NT2/D1 (cell line): ENCODE measurements at regions not wholly inside any gene's neighbourhood (a gene's known extent, or its start where the extent isn't known, plus 50 kb on each side); places are given as distances from the start of the nearest gene placed in this dataset.

Experiments used
- DNase-seq: peaks from one replicate; pipeline ENCODE4 v3.0.0-alpha.2; 2011; ENCODE audit warnings: low read depth, low spot score
- H3K27me3 ChIP-seq: 2 replicates; pipeline ENCODE4 v1.6.0; 2011; ENCODE audit warnings: mild to moderate bottlenecking; ENCODE audit not compliant: insufficient read length, insufficient read depth
- H3K36me3 ChIP-seq: 2 replicates; pipeline ENCODE4 v1.6.1; 2011; ENCODE audit warnings: mild to moderate bottlenecking, low read length, mixed read lengths; ENCODE audit not compliant: insufficient read depth, insufficient read length
- H3K4me1 ChIP-seq: 2 replicates; pipeline ENCODE4 v1.5.1; 2011; ENCODE audit not compliant: insufficient read depth, insufficient read length
- H3K4me3 ChIP-seq: 2 replicates; pipeline ENCODE4 v1.5.1; 2011; ENCODE audit warnings: low read depth; ENCODE audit not compliant: insufficient read length
- H3K9ac ChIP-seq: 2 replicates; pipeline ENCODE4 v1.6.0; 2011; ENCODE audit warnings: low read depth; ENCODE audit not compliant: insufficient read length
- H3K9me3 ChIP-seq: 2 replicates; pipeline ENCODE4 v1.5.1; 2011; ENCODE audit warnings: mild to moderate bottlenecking, low read length; ENCODE audit not compliant: insufficient read depth
- SUZ12 ChIP-seq: IDR thresholded peaks from 2 replicates; pipeline ENCODE4 v1.6.1; 2011; ENCODE audit not compliant: insufficient read length, insufficient read depth; ENCODE audit errors: extremely low read depth
- YY1 ChIP-seq: IDR thresholded peaks from 2 replicates; pipeline ENCODE4 v1.6.1; 2011; ENCODE audit not compliant: insufficient read length, insufficient read depth
- ZNF274 ChIP-seq: IDR thresholded peaks from 2 replicates; pipeline ENCODE4 v1.6.1; 2011; ENCODE audit warnings: mild to moderate bottlenecking, low read depth, low read length

GRCh38 chr4:152103181-152103901, 342.5 kb upstream of the GATB start:
- TF ChIP-seq SUZ12 = no peak
- TF ChIP-seq ZNF274 = no peak
- Histone ChIP-seq H3K36me3 (no peaks in the 10 kb centered on the region), H3K4me3 (no peak overlapping the region), H3K4me1 (peaks cover 2% of the 10 kb centered on the region), H3K27me3 (no peaks in the 10 kb centered on the region), H3K9ac (no peak overlapping the region), H3K9me3 (no peaks in the 10 kb centered on the region)
- DNase-seq = no peak

- Histone ChIP-seq H3K27me3 (no peaks in the 10 kb centered on the region), H3K9ac (no peak overlapping the region), H3K4me1 (peaks cover 2% of the 10 kb centered on the region), H3K4me3 (no peak overlapping the region), H3K36me3 (no peaks in the 10 kb centered on the region), H3K9me3 (no peaks in the 10 kb centered on the region)
- no peak for TF ChIP-seq SUZ12
- TF ChIP-seq YY1 = no peak
- TF ChIP-seq ZNF274 = no peak
- DNase-seq = no peak
Measured at GRCh38 chr4:152102436-152103000, 341.7 kb upstream of the GATB start.

- peaks cover 2% of the 10 kb centered on the region for H3K4me1 ChIP-seq
- H3K27me3 ChIP-seq = no peaks in the 10 kb centered on the region
Measured at GRCh38 chr4:152101556-152102435, 341.0 kb upstream of the GATB start.

GRCh38 chr4:152100379-152101201, 339.8 kb upstream of the GATB start:
- Histone ChIP-seq H3K9me3 (no peaks in the 10 kb centered on the region), H3K36me3 (no peaks in the 10 kb centered on the region), H3K27me3 (no peaks in the 10 kb centered on the region), H3K4me3 (no peak overlapping the region), H3K4me1 (no peaks in the 10 kb centered on the region), H3K9ac (no peak overlapping the region)
- no peak for TF ChIP-seq SUZ12
- no peak for TF ChIP-seq YY1
- TF ChIP-seq ZNF274 = no peak
- no peak for DNase-seq

More at GRCh38 chr4:152101556-152102435, 341.0 kb upstream of the GATB start:
- no peak for DNase-seq
- no peak overlapping the region for H3K9ac ChIP-seq
- no peak overlapping the region for H3K4me3 ChIP-seq
- H3K36me3 ChIP-seq = no peaks in the 10 kb centered on the region
- no peaks in the 10 kb centered on the region for H3K9me3 ChIP-seq
- TF ChIP-seq ZNF274 = no peak
- no peak for TF ChIP-seq YY1
- TF ChIP-seq SUZ12 = no peak

GRCh38 chr4:152099981-152100378, 339.2 kb upstream of the GATB start:
- Histone ChIP-seq H3K4me1 (no peaks in the 10 kb centered on the region), H3K27me3 (no peaks in the 10 kb centered on the region), H3K9ac (no peak overlapping the region), H3K4me3 (no peak overlapping the region), H3K9me3 (no peaks in the 10 kb centered on the region), H3K36me3 (no peaks in the 10 kb centered on the region)
- no peak for TF ChIP-seq YY1
- no peak for TF ChIP-seq SUZ12
- no peak for TF ChIP-seq ZNF274
- DNase-seq = no peak

GRCh38 chr4:152099555-152099954, 338.7 kb upstream of the GATB start:
- DNase-seq = no peak
- no peaks in the 10 kb centered on the region for H3K36me3 ChIP-seq
- H3K9me3 ChIP-seq = no peaks in the 10 kb centered on the region
- TF ChIP-seq YY1 (no peak), ZNF274 (no peak), SUZ12 (no peak)
- no peaks in the 10 kb centered on the region for H3K27me3 ChIP-seq
- H3K4me3 ChIP-seq = no peak overlapping the region
- H3K9ac ChIP-seq = no peak overlapping the region
- no peaks in the 10 kb centered on the region for H3K4me1 ChIP-seq
